Loucy (cell line): ENCODE measurements at regions not wholly inside any gene's neighbourhood (a gene's known extent, or its start where the extent isn't known, plus 50 kb on each side); places are given as distances from the start of the nearest gene placed in this dataset.

Source experiments
- CTCF ChIP-seq: fragments of 200-600 bp; sonication (generic); conservative IDR thresholded peaks from 2 replicates; pipeline ENCODE4 v1.5.1; 2014; ENCODE audit warnings: mild to moderate bottlenecking, antibody characterized with exemption, low read length
- EZH2phosphoT487 ChIP-seq: fragments of 200-600 bp; IDR thresholded peaks from 2 replicates; pipeline ENCODE4 v1.6.1; 2018; ENCODE audit warnings: antibody characterized with exemption, mild to moderate bottlenecking, moderate library complexity, borderline replicate concordance

GRCh38 chr1:189851806-189852367 lies 625.8 kb downstream of the BRINP3 start:
- TF ChIP-seq CTCF (no peak), EZH2phosphoT487 (no peak)
